GM12801 (cell line): ENCODE measurements at regions not wholly inside any gene's neighbourhood (a gene's known extent, or its start where the extent isn't known, plus 50 kb on each side); places are given as distances from the start of the nearest gene placed in this dataset.

Source experiments
- CTCF ChIP-seq: IDR thresholded peaks from one replicate; pipeline ENCODE4 v1.5.1; 2011; ENCODE audit warnings: control low read depth; ENCODE audit not compliant: insufficient read length; ENCODE audit errors: extremely low read depth

- no peak for TF ChIP-seq CTCF
Observed at GRCh38 chr4:179116011-179116410, 1673.8 kb upstream of the AGA start.

GRCh38 chr4:179116581-179116980 is 1674.3 kb upstream of the AGA start:
- no peak for TF ChIP-seq CTCF

- TF ChIP-seq CTCF: no peak
Observed at GRCh38 chr4:179123084-179123483, 1680.8 kb upstream of the AGA start.

- TF ChIP-seq CTCF: no peak
Observed at GRCh38 chr4:179124419-179124818, 1682.2 kb upstream of the AGA start.

- TF ChIP-seq CTCF: no peak
Observed at GRCh38 chr4:179124957-179125356, 1682.7 kb upstream of the AGA start.

- TF ChIP-seq CTCF: no peak
Observed at GRCh38 chr4:179125870-179126269, 1683.6 kb upstream of the AGA start.

GRCh38 chr4:179128299-179128698 is 1686.1 kb upstream of the AGA start:
- TF ChIP-seq CTCF: no peak
